Fibroblast of lung (primary cell): ENCODE measurements at regions not wholly inside any gene's neighbourhood (a gene's known extent, or its start where the extent isn't known, plus 50 kb on each side); places are given as distances from the start of the nearest gene placed in this dataset.
"Not testable (repeated sequence)": the region's sequence is repeated elsewhere in the genome, so short reads cannot be mapped to it uniquely, and the experiment has no call there.

ENCODE experiments used
- DNase-seq, 2 donors: peaks; one replicate each; pipeline versions ENCODE4 v3.0.0 to v3.0.0-alpha.2; 2010; ENCODE audit warnings: low read depth in 2 of 2
- H2AFZ ChIP-seq: 2 replicates; pipeline ENCODE4 v1.5.1; 2012; ENCODE audit warnings: low read length, control low read depth, inconsistent platforms
- H3K27ac ChIP-seq: 2 replicates; pipeline ENCODE4 v1.5.1; 2011; ENCODE audit warnings: low read length, control low read depth; ENCODE audit not compliant: insufficient read depth
- H3K27me3 ChIP-seq: 2 replicates; pipeline ENCODE4 v1.5.1; 2011; ENCODE audit warnings: mild to moderate bottlenecking, low read length; ENCODE audit not compliant: control insufficient read depth, insufficient read depth
- H3K36me3 ChIP-seq: 2 replicates; pipeline ENCODE4 v1.5.1; 2011; ENCODE audit warnings: low read length; ENCODE audit not compliant: control insufficient read depth, insufficient read depth
- H3K4me1 ChIP-seq: 2 replicates; pipeline ENCODE4 v1.5.1; 2011; ENCODE audit warnings: low read length; ENCODE audit not compliant: control insufficient read depth, insufficient read depth; ENCODE audit errors: extremely low read depth
- H3K4me2 ChIP-seq: 2 replicates; pipeline ENCODE4 v1.5.1; 2011; ENCODE audit warnings: low read length, control low read depth; ENCODE audit not compliant: insufficient read depth; ENCODE audit errors: extremely low read depth
- H3K4me3 ChIP-seq, 4 experiments: fragments of 200-600 bp in 1 of 4; sonication (generic) in 1 of 4; replicated peaks in 1 of 4; 2 replicates each; pipeline ENCODE4 v1.5.1; 2011 to 2016; ENCODE audit warnings: low read length in 4 of 4, low read depth in 3 of 4, mild to moderate bottlenecking in 3 of 4, control low read depth in 2 of 4, inconsistent platforms in 1 of 4, mixed read lengths in 1 of 4; ENCODE audit not compliant: insufficient read depth in 1 of 4; ENCODE audit errors: control extremely low read depth in 1 of 4
- H3K79me2 ChIP-seq: 2 replicates; pipeline ENCODE4 v1.5.1; 2012; ENCODE audit warnings: mild to moderate bottlenecking, low read length, inconsistent platforms; ENCODE audit not compliant: control insufficient read depth, insufficient read depth
- H3K9ac ChIP-seq: 2 replicates; pipeline ENCODE4 v1.5.1; 2011; ENCODE audit warnings: mild to moderate bottlenecking, low read length, control low read depth; ENCODE audit not compliant: insufficient read depth
- H3K9me3 ChIP-seq: 2 replicates; pipeline ENCODE4 v1.5.1; 2012; ENCODE audit warnings: low read depth, low read length; ENCODE audit not compliant: control insufficient read depth, insufficient read depth
- H4K20me1 ChIP-seq: 2 replicates; pipeline ENCODE4 v1.5.1; 2011; ENCODE audit warnings: low read length; ENCODE audit not compliant: control insufficient read depth, insufficient read depth; ENCODE audit errors: extremely low read depth
- CTCF ChIP-seq, 2 donors: IDR thresholded peaks in 1 of 2; conservative IDR thresholded peaks in 1 of 2; 1 replicate in 1 of 2; 2 replicates in 1 of 2; pipeline ENCODE4 v1.5.1; 2011 to 2012; ENCODE audit warnings: low read length in 2 of 2, control low read depth in 1 of 2, inconsistent platforms in 1 of 2, low read depth in 1 of 2, mild to moderate bottlenecking in 1 of 2
- EZH2 ChIP-seq: IDR thresholded peaks from 2 replicates; pipeline ENCODE4 v1.5.1; 2012; ENCODE audit warnings: low read length, control low read depth, mild to moderate bottlenecking; ENCODE audit errors: missing control alignments

- H3K79me2 ChIP-seq, H3K9me3 ChIP-seq, H3K27ac ChIP-seq, H3K4me2 ChIP-seq, H3K27me3 ChIP-seq, H3K36me3 ChIP-seq, H3K4me1 ChIP-seq, H3K4me3 ChIP-seq, DNase-seq, H4K20me1 ChIP-seq, H2AFZ ChIP-seq, H3K9ac ChIP-seq: not testable (repeated sequence)
These were observed 179.8 kb upstream of the PKP2 start for GRCh38 chr12:33076401-33076800.

DNA sequence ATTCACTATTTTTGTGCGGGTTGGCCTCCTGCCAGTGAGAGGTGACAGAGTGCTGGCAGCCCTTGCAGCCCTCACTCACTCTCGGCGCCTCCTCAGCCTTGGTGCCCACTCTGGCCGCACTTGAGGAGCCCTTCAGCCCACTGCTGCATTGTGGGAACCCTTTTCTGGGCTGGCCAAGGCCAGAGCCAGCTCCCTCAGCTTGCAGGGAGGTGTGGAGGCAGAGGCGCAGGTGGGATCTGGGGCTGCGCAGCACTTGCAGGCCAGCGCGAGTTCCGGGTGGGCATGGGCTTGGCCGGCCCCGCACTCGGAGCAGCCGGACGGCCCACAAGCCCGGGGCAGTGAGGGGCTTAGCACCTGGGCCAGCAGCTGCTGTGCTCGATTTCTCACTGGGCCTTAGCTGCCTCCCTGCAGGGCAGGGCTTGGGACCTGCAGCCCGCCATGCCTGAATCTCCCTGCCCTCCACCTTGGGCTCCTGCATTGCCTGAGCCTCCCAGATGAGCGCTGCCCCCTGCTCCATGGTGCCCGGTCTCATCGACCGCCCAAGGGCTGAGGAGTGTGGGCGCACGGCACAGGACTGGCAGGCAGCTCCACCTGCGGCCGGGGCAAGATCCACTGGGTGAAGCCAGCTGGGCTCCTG is 178.7 kb upstream of the PKP2 start:
- not testable (repeated sequence) for H4K20me1 ChIP-seq, H3K79me2 ChIP-seq, H3K9me3 ChIP-seq, H3K9ac ChIP-seq, DNase-seq, H3K27me3 ChIP-seq, H2AFZ ChIP-seq, H3K4me1 ChIP-seq, H3K36me3 ChIP-seq, H3K4me2 ChIP-seq, H3K4me3 ChIP-seq, H3K27ac ChIP-seq

GRCh38 chr12:33061844-33062243 is 165.3 kb upstream of the PKP2 start:
- Histone ChIP-seq H2AFZ (no peak overlapping the region), H3K36me3 (no peaks in the 10 kb centered on the region), H3K4me3 (no peak overlapping the region), H3K27me3 (no peaks in the 10 kb centered on the region), H3K79me2 (no peaks in the 10 kb centered on the region), H4K20me1 (no peaks in the 10 kb centered on the region), H3K4me2 (no peak overlapping the region), H3K9ac (no peak overlapping the region), H3K27ac (no peak overlapping the region), H3K4me1 (no peaks in the 10 kb centered on the region), H3K9me3 (no peaks in the 10 kb centered on the region)
- DNase-seq, result no peak
- TF ChIP-seq CTCF (conservative IDR thresholded peaks at IDR 0.05 in 1 of 2, IDR thresholded peaks at IDR 0.05 in 1 of 2; ENCODE audit: low read depth in 1 of 2, low read length in 2 of 2) (no peak), EZH2 (no peak)

DNA sequence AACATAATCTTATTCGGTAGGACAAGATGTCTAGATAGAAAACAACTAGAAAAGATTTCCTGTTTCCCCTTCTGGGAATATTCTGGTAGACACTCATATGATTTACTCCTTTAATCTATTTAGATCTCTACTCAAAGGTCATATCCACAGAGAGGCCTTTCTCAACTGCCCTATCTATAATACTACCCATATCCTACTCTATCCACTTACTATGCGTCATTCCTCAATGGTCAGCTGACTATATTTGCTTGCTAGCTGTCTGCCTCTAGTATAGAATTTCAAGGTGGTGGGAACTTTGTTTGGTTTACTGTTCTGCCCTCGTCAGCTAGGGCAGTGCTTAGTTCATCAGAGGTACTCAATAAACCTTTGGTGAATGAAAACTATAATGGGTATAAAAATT is 157.8 kb upstream of the PKP2 start:
- no peak overlapping the region for H3K4me3 ChIP-seq
- no peaks in the 10 kb centered on the region for H3K27me3 ChIP-seq
- TF ChIP-seq CTCF (conservative IDR thresholded peaks at IDR 0.05 in 1 of 2, IDR thresholded peaks at IDR 0.05 in 1 of 2; ENCODE audit: low read depth in 1 of 2, low read length in 2 of 2), result no peak
- H4K20me1 ChIP-seq, result no peaks in the 10 kb centered on the region
- no peaks in the 10 kb centered on the region for H3K9me3 ChIP-seq
- no peak overlapping the region for H3K4me2 ChIP-seq
- no peaks in the 10 kb centered on the region for H3K4me1 ChIP-seq
- no peak overlapping the region for H3K9ac ChIP-seq
- no peak overlapping the region for H3K27ac ChIP-seq
- no peak for DNase-seq
- H3K79me2 ChIP-seq, result no peaks in the 10 kb centered on the region
- H2AFZ ChIP-seq, result no peak overlapping the region
- H3K36me3 ChIP-seq, result no peaks in the 10 kb centered on the region
